Activated naive CD4-positive, alpha-beta T cell treated with anti-CD3 and anti-CD28 coated beads for 36 hours (primary cell): ENCODE measurements at regions not wholly inside any gene's neighbourhood (a gene's known extent, or its start where the extent isn't known, plus 50 kb on each side); places are given as distances from the start of the nearest gene placed in this dataset.

ENCODE experiments used
- CTCF ChIA-PET: fragments of 350-600 bp; sonication (Branson Sonifier 250); formaldehyde crosslinking; loops from one replicate; lab custom pipeline; 2021; ENCODE audit warnings: antibody characterized with exemption; lab: Charles Lee
- DNase-seq: peaks from one replicate; pipeline ENCODE4 v3.0.0-alpha.2; 2020
- H3K27ac Mint-ChIP-seq: one replicate; pipeline ENCODE4 v1.8.0; 2021; ENCODE audit warnings: mild to moderate bottlenecking, mixed read lengths
- H3K27me3 Mint-ChIP-seq: one replicate; pipeline ENCODE4 v1.8.0; 2021; ENCODE audit warnings: low read depth, mixed read lengths
- H3K36me3 Mint-ChIP-seq: one replicate; pipeline ENCODE4 v1.8.0; 2021; ENCODE audit warnings: low read depth, mixed read lengths
- H3K4me1 Mint-ChIP-seq: one replicate; pipeline ENCODE4 v1.8.0; 2021; ENCODE audit warnings: low read depth, mixed read lengths
- H3K4me3 Mint-ChIP-seq: one replicate; pipeline ENCODE4 v1.8.0; 2021; ENCODE audit warnings: mild to moderate bottlenecking, moderate library complexity, mixed read lengths
- H3K9me3 Mint-ChIP-seq: one replicate; pipeline ENCODE4 v1.8.0; 2021; ENCODE audit warnings: mixed read lengths
- intact Hi-C: fragments of 100-400 bp; cut with micrococcal nuclease; formaldehyde crosslinking; loops from one replicate; pipeline ENCODE4 v1.15.1; 2023

DNA sequence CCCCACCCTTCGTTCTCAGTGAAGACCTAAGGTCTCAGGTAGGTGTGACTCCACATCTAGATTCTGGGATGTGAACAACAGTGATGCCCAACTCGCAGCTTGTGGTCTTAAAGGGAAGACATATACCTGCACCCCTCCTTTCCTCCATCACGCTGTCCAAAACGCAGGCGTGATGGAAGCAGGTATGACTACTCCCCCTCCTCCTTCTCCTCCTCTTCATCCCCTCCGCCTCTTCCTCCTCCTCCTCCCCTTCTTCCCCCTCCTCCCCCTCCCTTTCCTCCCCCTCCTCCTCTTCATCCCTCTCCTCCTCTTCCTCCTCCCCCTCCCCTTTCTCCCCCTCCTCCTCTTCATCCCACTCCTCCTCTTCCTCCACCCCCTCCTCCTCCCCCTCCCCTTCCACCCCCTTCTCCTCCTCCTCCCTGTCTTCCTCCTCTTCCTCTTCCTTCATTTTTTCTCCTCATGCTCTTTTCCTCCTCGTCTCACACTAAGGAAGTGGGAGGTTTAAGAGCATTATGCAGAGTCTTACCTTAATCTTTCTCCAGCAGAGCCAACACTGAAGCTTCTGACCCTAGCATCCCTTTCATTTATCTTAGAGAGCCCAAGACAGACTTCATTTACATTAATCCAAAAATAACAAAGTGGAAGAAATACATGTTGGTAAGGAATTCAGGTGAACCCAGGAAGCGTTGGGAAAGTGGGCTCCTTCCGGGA is 352.5 kb downstream of the FOXL1 start:
- H3K4me1 Mint-ChIP-seq, result peaks cover 2% of the 10 kb centered on the region
- peaks cover 48% of the 10 kb centered on the region for H3K27me3 Mint-ChIP-seq
- CTCF ChIA-PET, result no interaction called here
- H3K9me3 Mint-ChIP-seq, result no peaks in the 10 kb centered on the region
- no peak for DNase-seq
- intact Hi-C loops, result no loop called here
- H3K27ac Mint-ChIP-seq, result no peak overlapping the region
- no peaks in the 10 kb centered on the region for H3K36me3 Mint-ChIP-seq
- H3K4me3 Mint-ChIP-seq, result no peak overlapping the region

DNA sequence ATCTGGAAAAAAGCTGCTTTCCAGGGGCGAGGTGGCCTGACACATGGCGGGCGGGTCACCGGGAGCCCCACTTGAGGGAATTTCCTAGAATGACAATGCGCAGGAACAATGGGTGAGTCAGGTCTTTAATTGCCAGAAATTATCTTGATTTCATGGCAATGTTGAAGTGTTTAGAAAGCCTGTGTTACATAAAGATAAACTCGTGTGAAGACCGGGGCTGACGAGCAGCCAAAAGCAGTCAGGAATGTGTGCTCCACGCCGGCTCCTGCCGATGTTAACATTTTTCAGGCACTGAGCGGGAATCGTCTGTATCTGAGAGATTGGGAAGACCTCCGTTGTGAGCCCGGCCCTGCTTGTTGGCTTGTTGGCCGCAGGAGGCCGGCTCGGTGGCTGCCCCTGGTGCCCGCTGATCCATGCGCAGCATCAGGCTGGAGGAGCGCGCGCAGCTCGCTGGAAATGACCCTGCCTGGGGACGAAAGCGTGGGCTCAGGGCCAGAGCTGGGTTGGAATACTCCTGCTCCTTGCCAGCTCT is 353.1 kb downstream of the FOXL1 start:
- intact Hi-C loops, result no loop called here
- Mint-ChIP-seq H3K4me3 (no peak overlapping the region), H3K27ac (no peak overlapping the region), H3K9me3 (no peaks in the 10 kb centered on the region), H3K36me3 (no peaks in the 10 kb centered on the region), H3K27me3 (peaks cover 49% of the 10 kb centered on the region), H3K4me1 (peaks cover 2% of the 10 kb centered on the region)
- CTCF ChIA-PET, result no interaction called here
- no peak for DNase-seq

DNA sequence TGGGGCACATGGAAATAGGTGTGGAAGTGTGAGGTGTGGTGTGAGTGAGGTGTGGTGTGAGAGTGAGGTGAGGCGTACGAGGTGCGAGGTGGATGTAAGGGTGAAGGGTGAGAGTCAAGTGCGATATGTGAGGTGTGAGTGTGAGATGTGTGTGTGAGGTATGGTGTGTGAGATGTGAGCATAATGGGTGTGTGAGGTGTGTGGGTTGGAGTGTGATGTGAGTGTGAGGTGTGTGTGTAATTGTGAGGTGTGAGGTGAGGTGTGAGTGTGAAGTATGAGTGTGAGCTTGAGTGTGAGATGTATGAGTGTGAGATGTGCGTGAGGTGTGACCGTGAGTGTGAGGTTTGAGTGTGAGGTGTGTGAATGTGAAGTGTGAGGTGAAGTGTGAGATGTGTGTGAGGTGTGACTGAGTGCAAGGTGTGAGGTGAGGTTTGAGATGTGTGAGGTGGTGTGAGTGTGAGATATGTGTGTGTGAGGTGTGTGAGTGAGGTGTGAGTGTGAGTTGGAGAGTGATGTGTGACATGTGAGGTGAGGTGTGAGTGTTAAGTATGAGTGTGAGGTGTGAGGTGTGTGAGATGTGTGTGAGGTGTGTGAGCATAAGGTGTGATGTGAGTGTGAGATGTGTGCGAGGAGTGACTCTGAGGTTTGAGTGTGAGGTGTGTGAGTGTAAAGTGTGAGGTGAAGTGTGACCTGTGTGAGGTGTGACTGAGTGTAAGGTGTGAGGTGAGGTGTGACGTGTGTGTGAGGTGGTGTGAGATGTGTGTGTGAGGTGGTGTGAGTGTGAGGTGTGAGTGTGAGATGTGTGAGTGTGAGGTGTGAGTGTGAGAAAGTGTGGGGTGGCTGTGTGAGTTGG is 354.0 kb downstream of the FOXL1 start:
- intact Hi-C loops, result no loop called here
- no peak overlapping the region for H3K4me3 Mint-ChIP-seq
- no peak for DNase-seq
- peaks cover 2% of the 10 kb centered on the region for H3K4me1 Mint-ChIP-seq
- peaks cover 54% of the 10 kb centered on the region for H3K27me3 Mint-ChIP-seq
- H3K27ac Mint-ChIP-seq, result no peak overlapping the region
- no peaks in the 10 kb centered on the region for H3K36me3 Mint-ChIP-seq
- CTCF ChIA-PET, result no interaction called here
- no peaks in the 10 kb centered on the region for H3K9me3 Mint-ChIP-seq

DNA sequence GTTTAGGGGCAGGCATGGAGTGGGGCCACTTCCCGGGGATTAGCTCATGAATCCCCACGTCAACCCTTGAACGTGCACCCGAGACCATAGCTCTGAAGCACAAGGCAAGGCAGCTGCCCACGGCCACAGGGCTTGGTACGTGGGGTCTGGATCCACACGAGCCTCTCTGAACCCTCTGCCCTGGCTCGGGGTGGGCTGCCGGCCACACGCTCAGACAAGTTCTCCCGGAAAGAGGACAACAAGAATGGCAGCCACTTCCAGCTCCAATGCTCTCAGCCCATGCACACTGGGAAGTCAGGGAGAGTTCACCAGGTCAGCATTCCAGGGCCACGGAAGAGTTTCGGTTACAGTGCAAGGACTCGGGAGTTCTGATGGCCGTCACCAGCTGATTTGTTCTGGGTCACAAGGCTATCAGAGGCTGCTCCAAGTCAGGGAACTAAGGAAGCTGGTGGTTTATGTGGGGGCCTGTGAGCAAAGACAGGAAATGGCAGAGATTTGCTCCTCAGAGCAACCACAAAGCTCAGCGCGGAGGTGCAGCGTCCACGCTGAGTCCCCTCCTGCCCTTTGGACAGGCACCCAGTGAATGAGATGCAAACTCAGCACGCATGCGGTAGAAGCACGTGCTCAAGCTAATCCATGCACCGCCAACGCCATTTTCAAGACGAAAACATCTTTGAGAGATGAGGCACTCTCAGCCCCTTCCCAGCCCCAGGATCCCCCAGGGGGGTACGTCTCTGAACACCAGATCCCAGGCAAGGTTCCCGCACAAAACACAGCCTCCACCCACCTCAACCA is 356.4 kb downstream of the FOXL1 start:
- no peak for DNase-seq
- Mint-ChIP-seq H3K9me3 (peaks cover 4% of the 10 kb centered on the region), H3K36me3 (no peaks in the 10 kb centered on the region), H3K4me3 (no peak overlapping the region), H3K27ac (no peak overlapping the region), H3K4me1 (no peaks in the 10 kb centered on the region), H3K27me3 (peaks cover 33% of the 10 kb centered on the region)
- CTCF ChIA-PET, result no interaction called here
- intact Hi-C loops, result no loop called here

DNA sequence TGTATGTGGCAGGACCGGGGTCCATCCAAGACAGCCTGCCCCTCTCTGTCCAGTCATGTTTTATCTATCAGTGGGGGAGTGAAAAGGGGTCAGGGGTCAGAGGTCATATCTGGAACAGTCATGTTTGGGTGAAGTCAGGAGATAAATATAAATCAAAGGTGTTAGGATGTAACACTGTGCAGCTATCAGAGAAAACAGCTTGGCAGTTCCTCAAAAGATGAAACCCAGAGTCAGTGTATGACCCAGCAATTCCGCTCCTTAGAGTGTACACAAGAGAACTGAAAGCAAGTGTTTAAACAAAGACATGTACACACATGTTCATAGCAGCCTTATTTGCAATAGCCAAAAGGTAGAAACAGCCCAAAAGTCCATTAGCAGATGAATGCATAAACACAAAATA is 361.3 kb downstream of the FOXL1 start:
- H3K9me3 Mint-ChIP-seq, result peaks cover 6% of the 10 kb centered on the region
- H3K27me3 Mint-ChIP-seq, result peaks cover 24% of the 10 kb centered on the region
- no peak overlapping the region for H3K27ac Mint-ChIP-seq
- CTCF ChIA-PET, result no interaction called here
- no peak for DNase-seq
- intact Hi-C loops, result no loop called here
- H3K4me1 Mint-ChIP-seq, result no peaks in the 10 kb centered on the region
- no peaks in the 10 kb centered on the region for H3K36me3 Mint-ChIP-seq
- no peak overlapping the region for H3K4me3 Mint-ChIP-seq

DNA sequence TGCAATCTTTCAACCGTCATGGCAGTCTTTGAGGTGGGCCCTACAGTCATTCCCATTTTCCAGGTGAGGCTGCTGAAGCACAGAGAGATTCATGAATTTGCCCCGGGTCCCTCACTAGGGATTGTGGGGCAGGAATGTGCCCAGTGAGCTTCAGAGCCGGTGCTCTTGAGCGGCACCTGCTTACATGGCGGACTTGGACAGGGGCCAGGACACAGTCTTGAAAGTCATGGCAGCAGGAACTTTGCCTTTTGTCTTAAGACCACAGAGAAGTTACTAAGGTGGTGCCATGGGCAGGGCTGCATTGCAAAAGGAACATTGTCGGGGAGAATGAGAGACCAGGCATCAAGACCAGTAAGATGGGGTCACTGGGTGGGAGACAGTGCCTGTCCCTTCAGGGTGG is 363.4 kb downstream of the FOXL1 start:
- H3K27ac Mint-ChIP-seq, result no peak overlapping the region
- CTCF ChIA-PET, result no interaction called here
- peaks cover 8% of the 10 kb centered on the region for H3K27me3 Mint-ChIP-seq
- intact Hi-C loops, result no loop called here
- no peak overlapping the region for H3K4me3 Mint-ChIP-seq
- peaks cover 6% of the 10 kb centered on the region for H3K9me3 Mint-ChIP-seq
- DNase-seq, result no peak
- H3K4me1 Mint-ChIP-seq, result no peaks in the 10 kb centered on the region
- no peaks in the 10 kb centered on the region for H3K36me3 Mint-ChIP-seq

DNA sequence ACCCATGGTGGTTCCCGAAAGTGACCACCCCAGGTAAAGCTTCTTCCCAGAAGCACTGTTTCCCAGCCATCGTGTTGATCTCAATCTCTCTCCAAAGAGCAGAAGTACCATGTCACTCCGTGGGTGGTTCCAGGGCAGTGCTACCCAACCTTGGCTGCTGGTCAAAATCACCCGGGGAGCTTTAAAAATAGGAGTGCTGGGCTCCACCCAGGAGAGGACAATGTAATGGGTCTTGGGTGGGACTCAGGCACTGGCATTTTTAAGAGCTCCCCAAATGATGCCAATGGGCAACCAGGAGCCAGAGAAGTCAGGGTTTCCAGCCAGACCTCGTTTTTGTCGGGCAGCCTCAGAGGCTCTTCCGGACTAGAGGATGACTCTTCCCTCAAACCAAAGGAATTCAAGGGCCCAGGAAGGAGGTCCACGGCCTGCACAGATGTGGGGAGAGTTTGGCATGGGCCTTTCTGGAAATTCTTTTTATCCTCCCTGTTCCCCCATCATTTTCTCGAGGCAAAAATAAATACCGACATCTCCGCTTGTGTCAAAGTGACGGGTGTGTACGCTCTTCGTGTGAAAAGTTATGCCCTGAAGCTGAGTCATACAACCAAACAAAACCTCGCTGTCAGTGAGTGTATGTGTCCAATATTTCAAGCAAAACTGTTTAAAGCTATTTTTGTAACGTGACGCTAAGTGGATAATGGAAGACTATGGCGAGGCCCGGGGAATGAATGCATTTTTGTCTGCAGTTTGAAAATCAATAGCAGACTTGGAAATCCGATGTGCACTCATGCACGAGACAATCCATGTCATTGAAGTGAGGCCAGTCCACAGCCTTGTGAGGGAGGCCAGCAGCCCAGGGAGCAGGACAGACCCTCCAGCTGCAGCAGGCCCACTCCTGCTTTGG is 364.1 kb downstream of the FOXL1 start:
- CTCF ChIA-PET, result no interaction called here
- peaks cover 4% of the 10 kb centered on the region for H3K27me3 Mint-ChIP-seq
- H3K9me3 Mint-ChIP-seq, result peaks cover 6% of the 10 kb centered on the region
- intact Hi-C loops, result no loop called here
- no peak overlapping the region for H3K27ac Mint-ChIP-seq
- H3K4me3 Mint-ChIP-seq, result no peak overlapping the region
- no peaks in the 10 kb centered on the region for H3K36me3 Mint-ChIP-seq
- no peak for DNase-seq
- no peaks in the 10 kb centered on the region for H3K4me1 Mint-ChIP-seq

DNA sequence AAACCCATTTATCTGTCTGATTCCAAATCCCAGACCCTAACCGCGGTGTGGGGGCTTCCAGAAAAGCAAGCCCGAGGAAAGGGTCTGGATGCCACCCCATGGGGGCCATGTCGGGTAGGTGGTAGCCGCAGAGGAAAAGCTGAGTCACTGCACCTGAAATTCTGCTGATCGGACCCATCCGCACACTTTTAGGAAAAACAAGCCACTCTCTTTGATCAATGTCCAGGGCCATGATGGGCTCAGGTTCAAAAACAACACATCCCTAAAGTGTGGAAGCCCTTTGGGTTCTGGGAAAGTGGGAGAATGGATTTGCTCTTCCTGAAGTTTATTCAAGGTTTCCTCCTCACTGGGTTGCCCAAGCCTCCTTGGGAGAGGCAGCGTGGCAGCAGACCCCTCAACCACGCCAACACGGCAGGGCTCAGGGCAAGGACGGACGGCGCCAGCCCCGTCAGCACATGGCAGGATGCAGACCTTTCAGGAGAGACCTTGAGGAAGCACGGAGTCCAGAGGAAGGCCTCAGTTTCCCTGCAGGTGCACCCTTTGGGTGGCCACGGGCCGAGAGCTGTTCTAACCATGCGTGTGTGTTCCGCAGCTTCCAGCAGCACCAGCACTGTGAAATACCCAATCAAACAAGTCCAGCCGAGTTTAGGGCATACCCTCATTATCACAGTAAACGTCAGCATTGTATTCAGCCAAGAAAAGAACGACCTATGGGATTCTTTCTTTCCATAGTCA is 367.0 kb downstream of the FOXL1 start:
- DNase-seq, result no peak
- intact Hi-C loops, result no loop called here
- CTCF ChIA-PET, result no interaction called here
- Mint-ChIP-seq H3K4me3 (no peak overlapping the region), H3K36me3 (no peaks in the 10 kb centered on the region), H3K9me3 (no peaks in the 10 kb centered on the region), H3K27ac (no peak overlapping the region), H3K27me3 (no peaks in the 10 kb centered on the region), H3K4me1 (no peaks in the 10 kb centered on the region)

DNA sequence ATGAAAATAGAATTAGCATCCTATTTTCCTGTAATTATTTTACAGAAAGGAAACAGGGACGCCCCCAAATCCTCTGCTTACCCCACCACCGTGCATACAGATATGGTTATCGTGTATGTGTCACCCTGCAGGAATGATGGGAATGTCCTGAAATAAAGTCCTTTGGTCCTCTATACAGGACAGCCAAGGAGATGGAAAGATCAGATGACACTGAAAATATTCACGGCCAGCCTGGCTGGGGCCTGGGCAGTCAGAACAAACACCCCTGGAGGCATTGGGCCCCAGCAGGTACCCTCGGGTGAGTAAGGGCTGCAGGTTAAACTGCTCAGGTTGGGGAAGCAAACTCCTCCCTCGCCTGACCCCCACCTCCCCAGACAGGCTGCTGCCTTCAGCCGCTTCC is 368.0 kb downstream of the FOXL1 start:
- intact Hi-C loops, result no loop called here
- no peak for DNase-seq
- Mint-ChIP-seq H3K9me3 (no peaks in the 10 kb centered on the region), H3K27ac (no peak overlapping the region), H3K36me3 (no peaks in the 10 kb centered on the region), H3K4me1 (no peaks in the 10 kb centered on the region), H3K4me3 (no peak overlapping the region), H3K27me3 (no peaks in the 10 kb centered on the region)
- CTCF ChIA-PET, result no interaction called here

DNA sequence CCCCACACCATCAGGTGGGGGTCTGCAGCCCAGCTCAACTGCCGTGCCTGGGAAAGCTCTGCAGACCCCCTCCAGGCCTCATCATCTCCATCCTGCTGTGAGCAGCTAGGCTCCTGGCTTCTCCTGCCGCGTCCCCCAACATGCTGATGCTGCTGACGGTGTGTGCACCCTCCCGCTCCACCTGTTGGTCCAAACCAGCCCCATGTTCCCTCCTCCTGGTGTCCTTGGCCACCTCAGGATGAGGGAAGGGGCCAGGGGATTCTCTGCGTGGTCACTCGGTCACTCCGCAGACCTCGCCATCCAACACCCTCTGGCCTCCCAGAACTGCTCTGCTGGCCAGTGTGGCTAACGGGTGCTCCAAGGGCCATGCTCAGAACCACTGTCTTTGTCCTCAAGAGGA is 368.6 kb downstream of the FOXL1 start:
- CTCF ChIA-PET, result no interaction called here
- Mint-ChIP-seq H3K27ac (no peak overlapping the region), H3K9me3 (no peaks in the 10 kb centered on the region), H3K36me3 (no peaks in the 10 kb centered on the region), H3K4me3 (no peak overlapping the region), H3K4me1 (no peaks in the 10 kb centered on the region), H3K27me3 (no peaks in the 10 kb centered on the region)
- intact Hi-C loops, result no loop called here
- no peak for DNase-seq

DNA sequence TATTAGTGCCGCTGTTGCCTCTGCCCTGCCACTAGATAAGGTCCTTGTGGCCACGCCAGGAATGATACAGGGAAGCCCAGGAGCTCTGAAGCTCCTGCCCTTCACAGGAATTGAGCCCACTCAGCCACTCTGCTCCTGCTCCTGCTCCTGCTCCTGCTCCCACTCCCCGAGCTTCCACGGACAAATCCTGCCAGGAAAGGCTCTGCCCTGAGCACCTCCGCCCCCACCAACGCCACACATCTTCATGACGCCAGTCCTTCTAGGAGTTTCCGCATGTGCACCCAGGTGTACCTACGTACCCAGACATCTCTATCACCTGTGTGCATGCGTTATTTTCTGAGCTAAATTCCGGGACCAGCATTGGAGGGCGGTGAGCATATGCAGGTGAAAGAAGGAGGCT is 369.1 kb downstream of the C16orf95 start:
- CTCF ChIA-PET, result no interaction called here

More for the DNA sequence above, 369.1 kb downstream of the C16orf95 start:
- DNase-seq, result no peak
- no peak overlapping the region for H3K4me3 Mint-ChIP-seq
- no peaks in the 10 kb centered on the region for H3K9me3 Mint-ChIP-seq
- no peaks in the 10 kb centered on the region for H3K36me3 Mint-ChIP-seq
- no peaks in the 10 kb centered on the region for H3K4me1 Mint-ChIP-seq
- no peak overlapping the region for H3K27ac Mint-ChIP-seq
- H3K27me3 Mint-ChIP-seq, result no peaks in the 10 kb centered on the region
- intact Hi-C loops, result no loop called here
